IgD-negative memory B cell (primary cell): ENCODE measurements at regions not wholly inside any gene's neighbourhood (a gene's known extent, or its start where the extent isn't known, plus 50 kb on each side); places are given as distances from the start of the nearest gene placed in this dataset.
"Not testable (repeated sequence)": the region's sequence is repeated elsewhere in the genome, so short reads cannot be mapped to it uniquely, and the experiment has no call there.

Source experiments
- H3K27ac Mint-ChIP-seq, 3 donors: one replicate each; pipeline ENCODE4 v1.8.0; 2020 to 2022; ENCODE audit warnings: mild to moderate bottlenecking in 3 of 3, mixed read lengths in 3 of 3, moderate library complexity in 1 of 3
- H3K27me3 Mint-ChIP-seq: one replicate; pipeline ENCODE4 v1.8.0; 2021; ENCODE audit warnings: mixed read lengths
- H3K36me3 Mint-ChIP-seq: one replicate; pipeline ENCODE4 v1.8.0; 2020; ENCODE audit warnings: mild to moderate bottlenecking, mixed read lengths
- H3K4me1 Mint-ChIP-seq, 3 donors: one replicate each; pipeline ENCODE4 v1.8.0; 2020 to 2022; ENCODE audit warnings: mixed read lengths in 3 of 3, mild to moderate bottlenecking in 1 of 3
- H3K4me3 Mint-ChIP-seq, 4 donors: one replicate each; pipeline ENCODE4 v1.8.0; 2020 to 2022; ENCODE audit warnings: mild to moderate bottlenecking in 4 of 4, mixed read lengths in 4 of 4, moderate library complexity in 3 of 4
- H3K9me3 Mint-ChIP-seq, 3 donors: one replicate each; pipeline ENCODE4 v1.8.0; 2020 to 2021; ENCODE audit warnings: mixed read lengths in 3 of 3, mild to moderate bottlenecking in 1 of 3

DNA sequence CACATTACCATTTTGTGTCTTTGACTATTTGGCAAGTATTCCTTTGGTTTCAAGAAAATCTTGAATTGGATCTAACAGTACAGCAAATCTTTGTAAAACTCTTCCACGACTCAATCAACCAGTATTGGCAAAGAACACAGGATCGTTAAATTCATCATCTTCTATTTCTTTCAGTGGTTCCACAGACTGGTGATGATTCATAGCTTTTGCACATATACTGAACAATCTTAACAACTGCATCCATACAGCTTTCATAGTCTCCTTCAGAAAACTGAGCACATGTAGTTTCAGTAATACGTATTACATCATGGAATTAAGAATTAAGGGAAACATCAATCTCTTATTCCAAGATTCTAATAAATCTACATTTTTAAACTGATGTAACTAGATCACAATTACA, 91.6 kb upstream of the LIPC start:
- Mint-ChIP-seq H3K4me1 (no peaks in the 10 kb centered on the region), H3K27me3 (peaks cover 8% of the 10 kb centered on the region), H3K4me3 (no peak overlapping the region)

DNA sequence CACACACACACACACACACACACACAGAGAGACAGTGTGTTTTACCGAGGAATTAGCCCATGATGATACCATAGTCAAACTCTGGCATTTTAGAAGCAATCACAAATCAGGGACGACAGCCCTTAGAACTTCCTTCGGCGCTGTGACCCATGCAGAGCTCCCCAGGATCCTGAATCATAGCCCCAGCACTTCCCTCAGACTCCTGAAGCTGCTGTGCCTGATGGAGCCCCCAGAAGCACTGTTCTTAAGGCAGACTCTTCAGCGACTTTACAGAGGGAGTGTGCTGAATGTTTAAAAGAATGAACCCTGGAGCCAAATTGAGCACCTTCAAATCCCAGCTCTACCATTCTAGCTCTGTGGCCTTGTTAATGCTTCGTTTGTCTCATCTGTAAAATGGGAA, 89.3 kb upstream of the LIPC start:
- H3K4me1 Mint-ChIP-seq: no peaks in the 10 kb centered on the region
- H3K4me3 Mint-ChIP-seq: no peak overlapping the region
- H3K27ac Mint-ChIP-seq: no peak overlapping the region
- peaks cover 5% of the 10 kb centered on the region for H3K27me3 Mint-ChIP-seq
- H3K36me3 Mint-ChIP-seq: no peaks in the 10 kb centered on the region
- no peaks in the 10 kb centered on the region for H3K9me3 Mint-ChIP-seq

More for the DNA sequence above, 91.6 kb upstream of the LIPC start:
- Mint-ChIP-seq H3K36me3 (no peaks in the 10 kb centered on the region), H3K9me3 (no peaks in the 10 kb centered on the region), H3K27ac (no peak overlapping the region)

DNA sequence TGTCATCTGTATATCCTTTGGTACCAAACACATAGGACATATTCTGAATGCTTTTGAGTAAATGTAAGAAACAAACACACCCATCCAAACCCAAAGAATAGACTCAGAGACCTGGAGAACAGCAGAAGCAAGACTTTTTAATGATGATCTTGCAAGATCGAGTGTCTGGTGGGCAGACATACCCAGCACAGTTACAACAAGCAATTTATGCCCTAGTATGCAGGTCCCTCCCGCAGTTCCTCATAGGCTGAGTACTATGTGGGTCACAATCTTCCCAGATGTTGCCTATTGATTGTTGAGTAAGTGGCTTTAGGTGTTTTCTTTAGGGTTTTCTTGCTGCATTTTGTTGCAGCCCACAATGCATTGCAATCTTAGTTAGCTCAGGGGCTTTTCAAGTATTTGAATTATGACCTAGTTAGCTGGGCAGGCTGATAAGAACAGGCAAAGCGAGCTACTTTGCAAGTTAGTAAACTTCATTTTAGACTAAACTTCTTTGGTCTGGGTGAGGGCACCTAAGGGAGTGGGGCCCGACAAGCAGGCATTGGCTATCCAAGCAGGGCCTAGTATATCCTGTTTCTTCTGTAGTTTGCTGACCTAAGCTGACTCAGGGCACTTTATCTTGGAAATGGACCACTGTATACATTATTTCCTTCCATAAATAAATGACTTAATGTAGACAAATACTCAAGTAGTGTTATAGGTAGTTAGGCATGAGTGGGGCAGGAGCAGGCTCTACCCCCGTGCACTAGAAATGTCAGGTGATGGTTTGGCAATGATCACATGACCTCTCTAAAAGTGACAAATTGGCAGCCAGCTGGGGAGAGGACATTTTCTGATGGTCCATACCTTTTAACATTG, 87.3 kb upstream of the LIPC start:
- H3K27me3 Mint-ChIP-seq: peaks cover 9% of the 10 kb centered on the region
- H3K27ac Mint-ChIP-seq: peak overlapping the region in 1 of 3 donors; percentile 34

DNA sequence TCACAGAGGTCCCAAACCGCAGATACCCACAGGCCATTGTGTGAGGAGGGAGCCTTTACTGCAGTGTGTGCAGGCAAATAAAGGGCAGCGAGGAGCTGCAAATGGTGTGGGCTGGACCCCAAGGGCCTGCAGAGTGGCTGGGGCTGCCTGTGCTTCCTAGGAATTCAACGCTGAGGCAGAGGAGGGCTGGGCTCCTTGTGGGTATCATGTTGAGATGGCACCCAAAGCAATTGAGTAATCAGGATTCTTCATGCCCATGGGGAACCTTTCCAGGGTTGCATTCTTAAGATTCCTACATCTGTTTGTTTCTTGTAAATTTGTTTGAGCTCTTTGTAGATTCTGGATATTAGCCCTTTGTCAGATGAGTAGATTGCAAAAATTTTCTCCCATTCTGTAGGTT, 85.4 kb upstream of the LIPC start:
- no peak overlapping the region for H3K27ac Mint-ChIP-seq
- H3K4me1 Mint-ChIP-seq: no peaks in the 10 kb centered on the region
- H3K4me3 Mint-ChIP-seq: no peak overlapping the region
- H3K36me3 Mint-ChIP-seq: peaks cover 1% of the 10 kb centered on the region
- peaks cover 10% of the 10 kb centered on the region for H3K27me3 Mint-ChIP-seq
- no peaks in the 10 kb centered on the region for H3K9me3 Mint-ChIP-seq

More for the DNA sequence above, 87.3 kb upstream of the LIPC start:
- no peaks in the 10 kb centered on the region for H3K9me3 Mint-ChIP-seq
- no peaks in the 10 kb centered on the region for H3K36me3 Mint-ChIP-seq
- no peaks in the 10 kb centered on the region for H3K4me1 Mint-ChIP-seq
- H3K4me3 Mint-ChIP-seq: no peak overlapping the region

DNA sequence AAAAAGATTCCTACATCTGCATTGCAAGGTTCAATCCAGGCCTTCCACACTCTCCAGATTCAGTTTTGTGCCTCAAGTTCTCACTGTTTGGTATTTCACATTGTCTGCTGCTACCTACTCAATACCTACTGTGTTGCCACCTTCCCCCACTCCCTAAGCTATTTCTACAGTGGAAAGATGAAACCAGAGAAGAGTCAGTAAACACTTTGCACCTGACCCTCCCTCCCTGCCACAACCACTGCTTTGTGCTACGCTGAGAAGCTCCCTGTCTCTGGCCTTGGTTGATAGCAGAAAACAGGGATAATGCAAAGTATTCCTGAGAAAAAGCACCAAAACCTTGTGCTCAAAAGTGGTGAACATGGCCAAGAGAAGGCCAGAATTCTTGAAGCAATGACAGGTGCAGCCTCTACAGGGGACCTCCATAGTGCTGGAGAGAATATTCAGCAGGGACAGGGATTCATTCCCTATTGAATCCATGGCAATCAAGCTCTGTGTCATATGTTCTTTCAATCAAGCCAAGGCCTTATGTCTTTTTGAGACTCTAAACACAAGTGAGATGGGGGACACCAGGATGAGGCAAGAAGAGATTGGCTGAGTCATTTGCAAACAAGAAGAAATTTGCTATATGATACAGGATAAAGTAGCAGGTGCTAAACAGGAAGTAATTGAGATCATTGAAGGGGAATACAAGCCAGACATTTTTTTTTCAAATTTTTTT, 83.5 kb upstream of the LIPC start:
- H3K36me3 Mint-ChIP-seq: peaks cover 3% of the 10 kb centered on the region
- no peaks in the 10 kb centered on the region for H3K4me1 Mint-ChIP-seq
- no peaks in the 10 kb centered on the region for H3K9me3 Mint-ChIP-seq
- peaks cover 9% of the 10 kb centered on the region for H3K27me3 Mint-ChIP-seq
- no peak overlapping the region for H3K4me3 Mint-ChIP-seq
- peak overlapping the region in 1 of 3 donors; percentile 70 for H3K27ac Mint-ChIP-seq

DNA sequence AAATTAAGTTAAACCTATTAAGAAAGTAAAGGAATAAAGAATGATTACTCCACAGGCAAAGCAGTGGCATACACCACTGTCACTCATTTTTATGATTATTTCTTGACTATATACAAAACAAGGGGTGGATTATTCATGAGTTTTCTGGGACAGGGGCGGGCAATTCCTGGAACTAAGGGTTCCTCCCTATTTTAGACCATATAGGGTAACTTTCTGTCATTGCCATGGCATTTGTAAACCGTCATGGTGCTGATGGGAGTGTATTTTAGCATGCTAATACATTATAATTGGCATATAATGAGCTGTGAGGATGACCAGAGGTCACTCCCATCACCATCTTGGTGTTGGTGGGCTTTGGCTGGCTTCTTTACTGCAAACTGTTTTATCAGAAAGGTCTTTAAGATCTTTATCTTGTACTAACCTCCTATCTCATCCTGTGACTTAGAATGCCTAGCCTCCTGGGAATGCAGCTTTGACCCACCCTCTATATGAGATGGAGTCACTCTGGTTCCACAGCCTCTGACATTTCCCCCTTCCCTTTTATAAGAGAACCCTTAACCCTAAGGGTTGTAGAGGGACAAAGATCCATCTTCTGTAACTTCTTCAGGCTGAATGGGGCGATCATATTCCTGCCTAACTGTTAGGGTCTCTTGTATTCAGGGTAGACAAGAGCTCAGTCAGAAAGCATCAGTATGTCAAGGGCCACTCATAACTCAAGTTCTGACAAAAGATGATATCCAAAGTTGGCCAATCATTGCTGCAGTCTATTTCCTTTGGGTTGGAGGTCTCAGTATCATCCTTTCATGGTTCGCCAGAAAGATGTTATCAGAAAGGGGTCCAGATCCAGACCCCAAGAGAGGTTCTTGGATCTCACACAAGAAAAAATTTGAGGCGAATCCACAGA, 79.5 kb upstream of the LIPC start:
- H3K9me3 Mint-ChIP-seq: no peaks in the 10 kb centered on the region
- H3K4me1 Mint-ChIP-seq: no peaks in the 10 kb centered on the region
- peaks cover 22% of the 10 kb centered on the region for H3K27me3 Mint-ChIP-seq
- H3K4me3 Mint-ChIP-seq: no peak overlapping the region
- H3K36me3 Mint-ChIP-seq: peaks cover 3% of the 10 kb centered on the region
- no peak overlapping the region for H3K27ac Mint-ChIP-seq

DNA sequence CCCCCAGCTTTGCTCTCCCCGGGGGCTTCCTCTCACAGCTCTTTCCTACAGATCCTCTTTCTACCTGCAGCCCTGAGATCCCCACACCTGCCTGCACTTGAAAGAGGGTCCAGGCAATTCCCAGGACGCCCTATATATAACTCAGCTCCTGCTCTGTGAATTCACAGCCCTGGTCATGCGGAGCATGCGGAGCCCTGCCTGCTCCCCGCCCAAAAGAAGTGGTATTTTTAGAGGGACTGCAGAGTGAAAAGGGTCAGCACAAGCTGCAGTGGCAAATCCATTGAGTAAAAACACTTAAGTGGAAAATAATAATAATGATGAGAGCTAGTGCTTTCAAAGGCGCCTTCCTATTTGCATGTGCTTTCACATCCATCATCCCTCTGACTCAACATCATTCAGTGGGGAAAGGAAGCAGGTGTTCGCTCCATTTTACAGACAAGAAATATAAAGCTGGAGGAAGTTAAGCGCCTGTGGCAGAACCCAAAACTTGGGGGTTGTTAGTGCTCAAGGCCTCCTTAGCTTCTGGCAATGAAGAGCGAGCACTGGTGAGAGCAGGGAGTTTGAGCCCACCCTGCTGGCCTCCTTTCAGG, 76.3 kb upstream of the LIPC start:
- no peaks in the 10 kb centered on the region for H3K9me3 Mint-ChIP-seq
- H3K27ac Mint-ChIP-seq: no peak overlapping the region
- no peaks in the 10 kb centered on the region for H3K4me1 Mint-ChIP-seq
- peaks cover 2% of the 10 kb centered on the region for H3K36me3 Mint-ChIP-seq
- no peak overlapping the region for H3K4me3 Mint-ChIP-seq
- H3K27me3 Mint-ChIP-seq: peaks cover 21% of the 10 kb centered on the region

DNA sequence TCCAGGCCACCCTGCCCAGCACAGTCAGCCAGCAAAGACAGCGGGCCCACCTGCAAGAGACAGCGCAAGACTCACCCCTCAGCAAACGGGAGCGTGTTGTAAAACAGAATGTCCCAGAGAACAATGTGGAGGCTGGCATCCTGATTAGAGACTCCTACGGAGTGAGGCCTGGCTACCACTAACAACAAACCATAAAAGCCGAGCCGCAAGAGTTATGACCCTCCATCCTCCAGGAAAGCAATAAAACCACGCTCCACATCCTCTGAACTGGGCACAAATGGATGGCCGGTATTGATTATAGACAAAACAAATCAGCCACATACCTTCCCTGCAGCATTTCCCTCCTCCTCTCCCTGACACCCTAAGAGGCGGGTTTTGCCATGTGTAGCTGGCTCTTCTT, 75.8 kb upstream of the LIPC start:
- Mint-ChIP-seq H3K4me1 (no peaks in the 10 kb centered on the region), H3K27me3 (peaks cover 25% of the 10 kb centered on the region), H3K9me3 (no peaks in the 10 kb centered on the region), H3K27ac (no peak overlapping the region), H3K4me3 (no peak overlapping the region), H3K36me3 (peaks cover 2% of the 10 kb centered on the region)

DNA sequence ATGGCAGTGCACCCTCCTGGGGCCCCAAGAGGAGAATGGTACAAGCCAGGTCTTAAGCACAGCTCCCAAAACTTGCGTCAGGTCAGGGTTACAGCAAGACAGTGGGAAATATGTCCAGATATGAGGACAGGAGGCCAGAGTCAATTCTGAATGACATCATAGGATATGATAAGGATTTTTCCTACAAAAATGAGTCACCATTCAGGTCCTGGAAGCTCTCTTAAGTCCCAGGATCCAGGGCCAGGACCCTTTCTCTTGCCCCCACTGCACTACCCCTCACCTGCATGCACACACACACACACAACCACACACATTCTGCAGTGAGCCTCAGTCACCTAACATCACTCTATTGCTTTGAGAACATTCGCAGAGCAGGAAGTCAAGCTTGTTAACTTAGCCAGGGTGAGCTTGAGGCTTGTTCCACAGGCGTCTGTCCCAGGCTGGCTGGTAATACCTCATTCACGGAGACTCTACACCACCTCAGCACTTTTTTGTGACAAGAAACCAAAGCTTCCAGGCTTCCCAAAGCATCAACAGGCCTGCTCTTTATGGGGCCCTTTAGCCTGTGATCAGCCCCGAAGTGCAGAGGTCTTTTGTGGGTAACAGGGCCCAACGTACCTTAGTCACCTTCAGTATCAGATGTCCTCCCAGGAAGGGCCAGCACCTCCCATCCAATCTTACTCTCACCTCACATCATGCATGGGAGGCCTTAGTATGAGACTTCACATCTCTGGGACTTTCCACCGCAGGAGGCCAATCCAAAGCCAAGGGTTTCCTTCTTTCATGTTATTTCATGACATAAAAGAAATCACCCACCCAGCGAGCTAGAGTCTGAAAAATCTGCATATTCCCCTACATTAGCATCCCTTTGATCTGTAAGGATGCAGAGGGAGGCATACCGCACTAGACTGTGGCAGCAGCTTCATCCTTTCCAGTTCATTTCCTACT, 74.0 kb upstream of the LIPC start:
- Mint-ChIP-seq H3K4me1 (no peaks in the 10 kb centered on the region), H3K27ac (peak overlapping the region in 1 of 3 donors; percentile 88), H3K27me3 (peaks cover 28% of the 10 kb centered on the region), H3K4me3 (no peak overlapping the region), H3K36me3 (no peaks in the 10 kb centered on the region), H3K9me3 (no peaks in the 10 kb centered on the region)

DNA sequence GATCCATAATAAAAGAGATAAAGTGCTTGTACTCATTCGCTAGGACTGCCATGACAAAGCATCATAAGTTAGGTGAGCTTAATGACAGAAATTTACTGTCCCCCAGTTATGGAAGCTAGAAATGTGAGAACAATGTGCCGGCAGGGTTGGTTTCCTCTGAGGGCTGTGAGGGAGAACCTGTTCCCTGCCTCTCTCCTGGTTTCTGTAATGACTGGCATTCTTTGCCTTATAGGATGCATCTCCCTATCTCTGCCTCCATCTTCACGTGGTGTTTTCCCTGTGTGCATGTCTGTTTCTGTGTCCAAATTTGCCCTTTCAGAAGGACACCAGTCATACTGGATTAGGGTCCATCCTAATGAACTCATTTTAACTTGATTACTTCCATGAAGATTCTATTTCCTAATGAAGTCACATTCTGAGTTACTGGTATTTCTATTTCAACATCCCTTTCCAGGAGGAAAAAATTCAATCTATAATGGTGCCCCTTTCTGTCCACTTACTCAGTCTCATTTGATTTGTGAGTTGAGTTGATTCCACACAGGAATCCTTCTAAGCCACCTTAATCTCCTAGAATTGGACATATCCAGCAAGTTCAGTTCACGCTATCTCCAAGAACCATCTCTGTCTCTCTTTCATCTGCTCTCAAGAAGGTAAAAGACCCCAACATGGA, 71.2 kb upstream of the LIPC start:
- no peak overlapping the region for H3K4me3 Mint-ChIP-seq
- H3K27ac Mint-ChIP-seq: no peak overlapping the region
- H3K9me3 Mint-ChIP-seq: peaks cover 0 to 2% (median 0%) of the 10 kb centered on the region in 3 donors
- H3K36me3 Mint-ChIP-seq: no peaks in the 10 kb centered on the region
- no peaks in the 10 kb centered on the region for H3K4me1 Mint-ChIP-seq
- peaks cover 29% of the 10 kb centered on the region for H3K27me3 Mint-ChIP-seq

DNA sequence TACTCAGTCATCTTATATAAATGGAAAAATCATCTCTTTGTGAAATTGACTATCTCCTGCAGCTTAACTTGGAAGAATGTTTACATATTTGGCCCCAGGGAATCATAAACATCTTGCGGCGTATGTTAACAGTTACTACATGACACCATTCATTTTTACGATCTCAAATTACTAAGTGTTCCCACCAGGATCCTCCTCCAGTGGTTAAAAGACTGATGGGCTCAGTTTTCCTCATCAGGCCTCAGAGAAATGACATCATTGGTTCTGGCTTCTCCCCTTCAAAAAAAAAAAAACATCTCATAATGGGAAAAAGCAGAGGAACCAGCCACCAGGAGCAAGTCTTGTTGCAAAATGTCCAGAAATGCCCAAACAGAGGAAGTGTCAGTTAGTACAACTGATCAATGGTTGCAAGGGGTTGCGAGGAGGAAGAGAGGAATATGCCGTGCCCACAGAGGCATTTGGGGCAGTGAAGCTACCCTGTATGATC, 70.5 kb upstream of the LIPC start:
- H3K27me3 Mint-ChIP-seq: peaks cover 26% of the 10 kb centered on the region
- H3K4me1 Mint-ChIP-seq: no peaks in the 10 kb centered on the region
- peaks cover 2% of the 10 kb centered on the region for H3K36me3 Mint-ChIP-seq
- H3K9me3 Mint-ChIP-seq: peaks cover 0 to 4% (median 0%) of the 10 kb centered on the region in 3 donors
- H3K4me3 Mint-ChIP-seq: no peak overlapping the region
- no peak overlapping the region for H3K27ac Mint-ChIP-seq

DNA sequence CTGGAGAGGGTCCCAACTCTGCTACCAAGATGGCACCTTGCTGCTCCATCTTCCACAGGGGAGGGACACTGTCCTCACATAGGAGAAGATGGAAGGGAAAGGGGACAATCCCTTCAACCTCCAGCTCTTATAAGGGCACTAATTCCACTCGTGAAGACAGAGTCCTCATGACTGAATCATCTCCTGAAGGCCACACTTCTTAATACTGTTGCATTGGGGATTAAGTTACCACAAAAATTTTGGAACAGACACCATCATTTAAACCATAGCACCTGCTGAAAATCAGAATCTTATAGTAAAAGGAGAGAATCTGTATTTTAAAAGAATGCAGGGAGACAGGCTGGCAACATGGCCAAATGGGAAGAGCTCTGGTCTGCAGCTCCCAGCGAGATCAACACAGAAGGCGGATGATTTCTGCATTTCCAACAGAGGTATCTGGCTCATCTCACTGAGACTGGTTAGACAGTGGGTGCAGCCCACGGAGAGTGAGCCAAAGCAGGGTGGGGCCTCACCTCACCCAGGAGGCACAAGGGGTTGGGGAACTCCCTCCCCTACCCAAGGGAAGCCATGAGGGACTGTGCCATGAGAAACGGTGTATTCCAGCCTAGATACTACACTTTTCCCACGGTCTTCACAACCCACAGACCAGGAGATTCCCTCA, 69.4 kb upstream of the LIPC start:
- Mint-ChIP-seq H3K27ac (no peak overlapping the region), H3K27me3 (peaks cover 26% of the 10 kb centered on the region), H3K9me3 (peaks cover 0 to 4% (median 0%) of the 10 kb centered on the region in 3 donors), H3K4me1 (no peaks in the 10 kb centered on the region), H3K4me3 (no peak overlapping the region), H3K36me3 (peaks cover 2% of the 10 kb centered on the region)

DNA sequence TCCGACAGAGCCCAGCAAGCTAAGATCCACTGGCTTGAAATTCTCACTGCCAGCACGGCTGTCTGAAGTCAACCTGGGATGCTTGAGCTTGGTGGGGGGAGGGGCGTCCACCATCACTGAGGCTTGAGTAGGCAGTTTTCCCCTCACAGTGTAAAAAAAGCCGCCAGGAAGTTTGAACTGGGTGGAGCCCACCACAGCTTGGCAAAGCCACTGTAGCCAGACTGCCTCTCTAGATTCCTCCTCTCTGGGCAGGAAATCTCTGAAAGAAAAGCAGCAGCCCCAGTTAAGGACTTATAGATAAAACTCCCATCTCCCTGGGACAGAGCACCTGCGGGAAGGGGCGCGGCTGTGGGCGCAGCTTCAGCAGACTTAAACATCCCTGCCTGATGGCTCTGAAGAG, 68.7 kb upstream of the LIPC start:
- not testable (repeated sequence) for H3K27ac Mint-ChIP-seq, H3K36me3 Mint-ChIP-seq, H3K4me3 Mint-ChIP-seq, H3K4me1 Mint-ChIP-seq, H3K9me3 Mint-ChIP-seq
- H3K27me3 Mint-ChIP-seq: peaks cover 26% of the 10 kb centered on the region
